ENCODE measurements at regions not wholly inside any gene's neighbourhood (a gene's known extent, or its start where the extent isn't known, plus 50 kb on each side); places are given as distances from the start of the nearest gene placed in this dataset.

DNA sequence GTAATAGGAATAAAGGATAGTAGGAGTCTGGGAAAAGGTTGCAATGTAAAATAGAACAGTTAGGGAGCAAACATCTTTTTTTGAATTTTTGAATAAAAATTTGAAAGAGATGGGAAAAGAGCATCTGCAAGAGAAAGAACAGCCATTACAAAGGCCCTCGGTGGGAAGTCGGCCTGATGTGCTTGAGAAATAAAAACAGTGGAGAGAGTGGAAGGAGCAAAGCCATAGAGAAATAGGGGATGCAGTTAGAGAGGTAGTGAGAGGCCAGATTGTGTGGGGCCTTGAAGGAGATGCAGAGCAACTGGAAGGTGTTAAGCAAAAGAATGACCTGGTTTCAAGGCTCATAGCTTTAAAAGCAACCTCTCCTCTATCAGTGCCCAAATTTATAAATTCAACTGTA lies 409.8 kb downstream of the RERGL start:
- CTCF ChIA-PET = no interaction called here
- no peak for ATAC-seq

DNA sequence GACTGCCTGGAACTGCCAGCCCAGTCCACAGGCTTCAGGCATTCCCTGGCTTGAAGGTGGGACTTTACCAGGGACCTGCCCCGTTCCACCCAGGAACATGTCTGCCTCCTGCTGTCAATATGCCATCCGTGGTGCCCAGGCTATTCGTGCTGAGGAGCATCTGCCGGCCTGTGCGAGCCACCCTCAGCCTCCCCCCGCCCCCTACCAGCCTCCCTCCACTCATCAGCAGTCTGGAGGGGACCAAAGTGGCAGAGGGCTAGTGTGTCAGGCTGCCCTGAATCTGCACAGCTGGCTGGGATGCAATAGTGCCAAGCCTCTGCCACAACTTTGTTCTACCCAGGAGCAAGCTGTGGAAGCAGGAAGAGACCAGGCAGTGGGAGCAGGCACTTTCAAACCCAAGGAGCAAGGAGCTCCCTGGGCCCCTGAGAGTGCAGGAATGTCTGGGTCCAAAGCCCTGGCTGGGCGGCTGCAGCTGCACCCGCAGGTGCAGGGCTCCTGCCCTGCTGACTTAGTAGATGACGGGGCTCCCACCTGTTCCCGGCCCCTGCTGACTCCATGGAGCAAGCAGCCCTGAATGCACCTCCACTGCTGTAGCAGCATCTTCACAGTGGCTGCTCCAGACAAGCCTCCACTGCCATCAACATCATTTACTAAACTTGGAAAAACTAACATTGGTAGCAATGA lies 423.2 kb downstream of the RERGL start:
- TF ChIP-seq, protein P1, sequence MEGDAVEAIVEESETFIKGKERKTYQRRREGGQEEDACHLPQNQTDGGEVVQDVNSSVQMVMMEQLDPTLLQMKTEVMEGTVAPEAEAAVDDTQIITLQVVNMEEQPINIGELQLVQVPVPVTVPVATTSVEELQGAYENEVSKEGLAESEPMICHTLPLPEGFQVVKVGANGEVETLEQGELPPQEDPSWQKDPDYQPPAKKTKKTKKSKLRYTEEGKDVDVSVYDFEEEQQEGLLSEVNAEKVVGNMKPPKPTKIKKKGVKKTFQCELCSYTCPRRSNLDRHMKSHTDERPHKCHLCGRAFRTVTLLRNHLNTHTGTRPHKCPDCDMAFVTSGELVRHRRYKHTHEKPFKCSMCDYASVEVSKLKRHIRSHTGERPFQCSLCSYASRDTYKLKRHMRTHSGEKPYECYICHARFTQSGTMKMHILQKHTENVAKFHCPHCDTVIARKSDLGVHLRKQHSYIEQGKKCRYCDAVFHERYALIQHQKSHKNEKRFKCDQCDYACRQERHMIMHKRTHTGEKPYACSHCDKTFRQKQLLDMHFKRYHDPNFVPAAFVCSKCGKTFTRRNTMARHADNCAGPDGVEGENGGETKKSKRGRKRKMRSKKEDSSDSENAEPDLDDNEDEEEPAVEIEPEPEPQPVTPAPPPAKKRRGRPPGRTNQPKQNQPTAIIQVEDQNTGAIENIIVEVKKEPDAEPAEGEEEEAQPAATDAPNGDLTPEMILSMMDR (IDR thresholded peaks at IDR 0.05) = no peak
- TF ChIP-seq POLR2AphosphoS5 (IDR thresholded peaks at IDR 0.05; ENCODE audit: low read depth, low read length) = no peak
- TF ChIP-seq TCF7L2 (IDR thresholded peaks at IDR 0.05; ENCODE audit: low read depth, low read length) = no peak
- H3K4me1 ChIP-seq (ENCODE audit: control insufficient read depth, insufficient read depth, low read length) = no peaks in the 10 kb centered on the region
- ATAC-seq (no peak), DNase-seq (ENCODE audit: low read depth, low spot score) (no peak)
- ChIA-PET POLR2A (no interaction called here), CTCF (no interaction called here)
- no peak overlapping the region for H3K27ac ChIP-seq (ENCODE audit: low read length)
- intact Hi-C loops (cut with micrococcal nuclease; ENCODE audit: unreplicated experiment) (no loop called here), in situ Hi-C loops (cut with HindIII; ENCODE audit: low pct_unique_long_range_greater_than_20kb, low sequenced_read_pairs) (no loop called here)
- no peak overlapping the region for H3K4me3 ChIP-seq (ENCODE audit: low read depth in 2 of 2, low read length in 2 of 2)
- H3K36me3 ChIP-seq (ENCODE audit: control insufficient read depth, insufficient read depth, low read length) = no peaks in the 10 kb centered on the region
- no peaks in the 10 kb centered on the region for H3K9me3 ChIP-seq (ENCODE audit: control insufficient read depth, insufficient read depth, low read depth, low read length)
- BruUV-seq (replicated peaks) = no TSS peak
- no peaks in the 10 kb centered on the region for H3K27me3 ChIP-seq (ENCODE audit: control insufficient read depth, insufficient read depth, low read length)

More for the DNA sequence above, 409.8 kb downstream of the RERGL start:
- no peak overlapping the region for H3K4me3 ChIP-seq (ENCODE audit: low read depth in 2 of 2, low read length in 2 of 2)
- no peak for DNase-seq (ENCODE audit: low read depth, low spot score)
- H3K36me3 ChIP-seq (ENCODE audit: control insufficient read depth, insufficient read depth, low read length) = no peaks in the 10 kb centered on the region
- H3K4me1 ChIP-seq (ENCODE audit: control insufficient read depth, insufficient read depth, low read length) = no peaks in the 10 kb centered on the region
- POLR2A ChIA-PET = no interaction called here
- intact Hi-C loops (cut with micrococcal nuclease; ENCODE audit: unreplicated experiment) = no loop called here
- no peak overlapping the region for H3K27ac ChIP-seq (ENCODE audit: low read length)
- H3K9me3 ChIP-seq (ENCODE audit: control insufficient read depth, insufficient read depth, low read depth, low read length) = no peaks in the 10 kb centered on the region
- BruUV-seq (replicated peaks) = no TSS peak
- in situ Hi-C loops (cut with HindIII; ENCODE audit: low pct_unique_long_range_greater_than_20kb, low sequenced_read_pairs) = no loop called here
- H3K27me3 ChIP-seq (ENCODE audit: control insufficient read depth, insufficient read depth, low read length) = no peaks in the 10 kb centered on the region
- TF ChIP-seq POLR2AphosphoS5 (IDR thresholded peaks at IDR 0.05; ENCODE audit: low read depth, low read length) (no peak), TCF7L2 (IDR thresholded peaks at IDR 0.05; ENCODE audit: low read depth, low read length) (no peak), SIN3A (IDR thresholded peaks at IDR 0.05; ENCODE audit: borderline replicate concordance, insufficient read depth, low read depth, low read length) (no peak)
- TF ChIP-seq, protein P2, sequence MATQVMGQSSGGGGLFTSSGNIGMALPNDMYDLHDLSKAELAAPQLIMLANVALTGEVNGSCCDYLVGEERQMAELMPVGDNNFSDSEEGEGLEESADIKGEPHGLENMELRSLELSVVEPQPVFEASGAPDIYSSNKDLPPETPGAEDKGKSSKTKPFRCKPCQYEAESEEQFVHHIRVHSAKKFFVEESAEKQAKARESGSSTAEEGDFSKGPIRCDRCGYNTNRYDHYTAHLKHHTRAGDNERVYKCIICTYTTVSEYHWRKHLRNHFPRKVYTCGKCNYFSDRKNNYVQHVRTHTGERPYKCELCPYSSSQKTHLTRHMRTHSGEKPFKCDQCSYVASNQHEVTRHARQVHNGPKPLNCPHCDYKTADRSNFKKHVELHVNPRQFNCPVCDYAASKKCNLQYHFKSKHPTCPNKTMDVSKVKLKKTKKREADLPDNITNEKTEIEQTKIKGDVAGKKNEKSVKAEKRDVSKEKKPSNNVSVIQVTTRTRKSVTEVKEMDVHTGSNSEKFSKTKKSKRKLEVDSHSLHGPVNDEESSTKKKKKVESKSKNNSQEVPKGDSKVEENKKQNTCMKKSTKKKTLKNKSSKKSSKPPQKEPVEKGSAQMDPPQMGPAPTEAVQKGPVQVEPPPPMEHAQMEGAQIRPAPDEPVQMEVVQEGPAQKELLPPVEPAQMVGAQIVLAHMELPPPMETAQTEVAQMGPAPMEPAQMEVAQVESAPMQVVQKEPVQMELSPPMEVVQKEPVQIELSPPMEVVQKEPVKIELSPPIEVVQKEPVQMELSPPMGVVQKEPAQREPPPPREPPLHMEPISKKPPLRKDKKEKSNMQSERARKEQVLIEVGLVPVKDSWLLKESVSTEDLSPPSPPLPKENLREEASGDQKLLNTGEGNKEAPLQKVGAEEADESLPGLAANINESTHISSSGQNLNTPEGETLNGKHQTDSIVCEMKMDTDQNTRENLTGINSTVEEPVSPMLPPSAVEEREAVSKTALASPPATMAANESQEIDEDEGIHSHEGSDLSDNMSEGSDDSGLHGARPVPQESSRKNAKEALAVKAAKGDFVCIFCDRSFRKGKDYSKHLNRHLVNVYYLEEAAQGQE (IDR thresholded peaks at IDR 0.05; ENCODE audit: insufficient read depth in 1 of 2, low read depth in 2 of 2, low read length in 1 of 2) = no peak
- TF ChIP-seq, protein P1 (IDR thresholded peaks at IDR 0.05) = no peak

Measured in Panc1 (cell line).